ENCODE measurements at regions not wholly inside any gene's neighbourhood (a gene's known extent, or its start where the extent isn't known, plus 50 kb on each side); places are given as distances from the start of the nearest gene placed in this dataset.

DNA sequence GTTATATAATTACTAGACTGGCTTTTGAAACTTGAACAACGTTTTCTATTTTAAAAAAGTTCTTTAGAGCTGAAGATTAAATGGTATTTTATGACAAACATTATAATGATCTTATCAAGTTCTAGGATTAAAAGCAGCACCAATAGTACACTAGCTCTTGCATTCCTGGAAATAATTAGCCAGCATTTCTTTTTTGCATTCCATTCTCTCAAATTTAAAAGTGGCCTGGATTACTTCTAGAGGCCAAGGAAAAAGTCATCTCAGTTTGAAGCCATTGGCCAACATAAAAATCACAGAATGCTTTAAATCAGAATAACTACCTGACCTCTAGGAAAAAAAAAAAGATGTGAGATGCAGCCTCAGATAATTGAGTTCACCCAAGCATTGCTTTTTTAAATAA, 1326.4 kb upstream of the SORCS1 start:
- TF ChIP-seq, protein P1, sequence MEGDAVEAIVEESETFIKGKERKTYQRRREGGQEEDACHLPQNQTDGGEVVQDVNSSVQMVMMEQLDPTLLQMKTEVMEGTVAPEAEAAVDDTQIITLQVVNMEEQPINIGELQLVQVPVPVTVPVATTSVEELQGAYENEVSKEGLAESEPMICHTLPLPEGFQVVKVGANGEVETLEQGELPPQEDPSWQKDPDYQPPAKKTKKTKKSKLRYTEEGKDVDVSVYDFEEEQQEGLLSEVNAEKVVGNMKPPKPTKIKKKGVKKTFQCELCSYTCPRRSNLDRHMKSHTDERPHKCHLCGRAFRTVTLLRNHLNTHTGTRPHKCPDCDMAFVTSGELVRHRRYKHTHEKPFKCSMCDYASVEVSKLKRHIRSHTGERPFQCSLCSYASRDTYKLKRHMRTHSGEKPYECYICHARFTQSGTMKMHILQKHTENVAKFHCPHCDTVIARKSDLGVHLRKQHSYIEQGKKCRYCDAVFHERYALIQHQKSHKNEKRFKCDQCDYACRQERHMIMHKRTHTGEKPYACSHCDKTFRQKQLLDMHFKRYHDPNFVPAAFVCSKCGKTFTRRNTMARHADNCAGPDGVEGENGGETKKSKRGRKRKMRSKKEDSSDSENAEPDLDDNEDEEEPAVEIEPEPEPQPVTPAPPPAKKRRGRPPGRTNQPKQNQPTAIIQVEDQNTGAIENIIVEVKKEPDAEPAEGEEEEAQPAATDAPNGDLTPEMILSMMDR (IDR thresholded peaks at IDR 0.05), result no peak
- TF ChIP-seq POLR2A (IDR thresholded peaks at IDR 0.05) (no peak), POLR2AphosphoS5 (IDR thresholded peaks at IDR 0.05) (no peak)
